ENCODE measurements at regions not wholly inside any gene's neighbourhood (a gene's known extent, or its start where the extent isn't known, plus 50 kb on each side); places are given as distances from the start of the nearest gene placed in this dataset.

GRCh38 chr12:93166541-93167307 lies 211.0 kb upstream of the NUDT4 start:
- peaks cover 8% of the 10 kb centered on the region for H3K4me1 ChIP-seq (ENCODE audit: control insufficient read depth, insufficient read depth, low read length)
- H3K27me3 ChIP-seq (replicated peaks; ENCODE audit: control insufficient read depth, insufficient read depth, low read length), result no peaks in the 10 kb centered on the region
- H3K9me3 ChIP-seq (ENCODE audit: control insufficient read depth, low read length), result no peaks in the 10 kb centered on the region
- H3K4me3 ChIP-seq (ENCODE audit: low read length), result no peak overlapping the region
- no peak for DNase-seq (ENCODE audit: low read depth)
- H3K36me3 ChIP-seq (ENCODE audit: control insufficient read depth, insufficient read depth, low read length, severe bottlenecking), result no peaks in the 10 kb centered on the region
- no peak overlapping the region for H3K9ac ChIP-seq (ENCODE audit: low read length)

- no peaks in the 10 kb centered on the region for H3K9me3 ChIP-seq (ENCODE audit: control insufficient read depth, low read length)
- peak overlapping the region; percentile 74 for H3K9ac ChIP-seq (ENCODE audit: low read length)
- no peak overlapping the region for H3K4me3 ChIP-seq (ENCODE audit: low read length)
- no peaks in the 10 kb centered on the region for H3K36me3 ChIP-seq (ENCODE audit: control insufficient read depth, insufficient read depth, low read length, severe bottlenecking)
- DNase-seq (ENCODE audit: low read depth), result no peak
- H3K4me1 ChIP-seq (ENCODE audit: control insufficient read depth, insufficient read depth, low read length), result peaks cover 8% of the 10 kb centered on the region
- no peaks in the 10 kb centered on the region for H3K27me3 ChIP-seq (replicated peaks; ENCODE audit: control insufficient read depth, insufficient read depth, low read length)
Measured at GRCh38 chr12:93167331-93167730, 210.4 kb upstream of the NUDT4 start.

- H3K27me3 ChIP-seq (replicated peaks; ENCODE audit: control insufficient read depth, insufficient read depth, low read length), result no peaks in the 10 kb centered on the region
- DNase-seq (ENCODE audit: low read depth), result no peak
- peaks cover 13% of the 10 kb centered on the region for H3K4me1 ChIP-seq (ENCODE audit: control insufficient read depth, insufficient read depth, low read length)
- peak overlapping the region; percentile 82 for H3K4me3 ChIP-seq (ENCODE audit: low read length)
- no peaks in the 10 kb centered on the region for H3K9me3 ChIP-seq (ENCODE audit: control insufficient read depth, low read length)
- peak overlapping the region; percentile 74 for H3K9ac ChIP-seq (ENCODE audit: low read length)
- H3K36me3 ChIP-seq (ENCODE audit: control insufficient read depth, insufficient read depth, low read length, severe bottlenecking), result no peaks in the 10 kb centered on the region
Measured at GRCh38 chr12:93167841-93168492, 209.8 kb upstream of the NUDT4 start.

- H3K4me3 ChIP-seq (ENCODE audit: low read length), result no peak overlapping the region
- H3K9ac ChIP-seq (ENCODE audit: low read length), result no peak overlapping the region
- no peaks in the 10 kb centered on the region for H3K27me3 ChIP-seq (replicated peaks; ENCODE audit: control insufficient read depth, insufficient read depth, low read length)
- H3K4me1 ChIP-seq (ENCODE audit: control insufficient read depth, insufficient read depth, low read length), result peaks cover 20% of the 10 kb centered on the region
- H3K36me3 ChIP-seq (ENCODE audit: control insufficient read depth, insufficient read depth, low read length, severe bottlenecking), result no peaks in the 10 kb centered on the region
- H3K9me3 ChIP-seq (ENCODE audit: control insufficient read depth, low read length), result no peaks in the 10 kb centered on the region
- no peak for DNase-seq (ENCODE audit: low read depth)
Measured at GRCh38 chr12:93168751-93169150, 209.0 kb upstream of the NUDT4 start.

GRCh38 chr12:93169536-93169935 lies 208.2 kb upstream of the NUDT4 start:
- no peak overlapping the region for H3K4me3 ChIP-seq (ENCODE audit: low read length)
- H3K27me3 ChIP-seq (replicated peaks; ENCODE audit: control insufficient read depth, insufficient read depth, low read length), result no peaks in the 10 kb centered on the region
- H3K9me3 ChIP-seq (ENCODE audit: control insufficient read depth, low read length), result no peaks in the 10 kb centered on the region
- DNase-seq (ENCODE audit: low read depth), result no peak
- H3K9ac ChIP-seq (ENCODE audit: low read length), result no peak overlapping the region
- H3K36me3 ChIP-seq (ENCODE audit: control insufficient read depth, insufficient read depth, low read length, severe bottlenecking), result no peaks in the 10 kb centered on the region
- H3K4me1 ChIP-seq (ENCODE audit: control insufficient read depth, insufficient read depth, low read length), result peaks cover 24% of the 10 kb centered on the region

GRCh38 chr12:93170928-93171327 lies 206.8 kb upstream of the NUDT4 start:
- H3K9me3 ChIP-seq (ENCODE audit: control insufficient read depth, low read length), result no peaks in the 10 kb centered on the region
- H3K4me3 ChIP-seq (ENCODE audit: low read length), result no peak overlapping the region
- no peaks in the 10 kb centered on the region for H3K36me3 ChIP-seq (ENCODE audit: control insufficient read depth, insufficient read depth, low read length, severe bottlenecking)
- no peak for DNase-seq (ENCODE audit: low read depth)
- no peaks in the 10 kb centered on the region for H3K27me3 ChIP-seq (replicated peaks; ENCODE audit: control insufficient read depth, insufficient read depth, low read length)
- H3K4me1 ChIP-seq (ENCODE audit: control insufficient read depth, insufficient read depth, low read length), result peaks cover 34% of the 10 kb centered on the region
- H3K9ac ChIP-seq (ENCODE audit: low read length), result no peak overlapping the region

- Histone ChIP-seq H3K27me3 (replicated peaks; ENCODE audit: control insufficient read depth, insufficient read depth, low read length) (no peaks in the 10 kb centered on the region), H3K4me1 (ENCODE audit: control insufficient read depth, insufficient read depth, low read length) (peaks cover 45% of the 10 kb centered on the region), H3K36me3 (ENCODE audit: control insufficient read depth, insufficient read depth, low read length, severe bottlenecking) (no peaks in the 10 kb centered on the region), H3K9ac (ENCODE audit: low read length) (no peak overlapping the region), H3K4me3 (ENCODE audit: low read length) (peak overlapping the region; percentile 16), H3K9me3 (ENCODE audit: control insufficient read depth, low read length) (no peaks in the 10 kb centered on the region)
- DNase-seq (ENCODE audit: low read depth), result no peak
Measured at GRCh38 chr12:93173178-93173957, 204.4 kb upstream of the NUDT4 start.

- H3K9me3 ChIP-seq (ENCODE audit: control insufficient read depth, low read length), result no peaks in the 10 kb centered on the region
- peaks cover 45% of the 10 kb centered on the region for H3K4me1 ChIP-seq (ENCODE audit: control insufficient read depth, insufficient read depth, low read length)
- no peak overlapping the region for H3K9ac ChIP-seq (ENCODE audit: low read length)
- H3K27me3 ChIP-seq (replicated peaks; ENCODE audit: control insufficient read depth, insufficient read depth, low read length), result no peaks in the 10 kb centered on the region
- peak; percentile 82 for DNase-seq (ENCODE audit: low read depth)
- H3K36me3 ChIP-seq (ENCODE audit: control insufficient read depth, insufficient read depth, low read length, severe bottlenecking), result no peaks in the 10 kb centered on the region
- peak overlapping the region; percentile 16 for H3K4me3 ChIP-seq (ENCODE audit: low read length)
Measured at GRCh38 chr12:93174048-93174447, 203.7 kb upstream of the NUDT4 start.

GRCh38 chr12:93174473-93174872 lies 203.3 kb upstream of the NUDT4 start:
- DNase-seq (ENCODE audit: low read depth), result peak; percentile 26
- no peaks in the 10 kb centered on the region for H3K27me3 ChIP-seq (replicated peaks; ENCODE audit: control insufficient read depth, insufficient read depth, low read length)
- H3K4me3 ChIP-seq (ENCODE audit: low read length), result peak overlapping the region; percentile 16
- H3K4me1 ChIP-seq (ENCODE audit: control insufficient read depth, insufficient read depth, low read length), result peaks cover 45% of the 10 kb centered on the region
- no peaks in the 10 kb centered on the region for H3K36me3 ChIP-seq (ENCODE audit: control insufficient read depth, insufficient read depth, low read length, severe bottlenecking)
- no peaks in the 10 kb centered on the region for H3K9me3 ChIP-seq (ENCODE audit: control insufficient read depth, low read length)
- H3K9ac ChIP-seq (ENCODE audit: low read length), result no peak overlapping the region

GRCh38 chr12:93176165-93176564 lies 201.6 kb upstream of the NUDT4 start:
- Histone ChIP-seq H3K9ac (ENCODE audit: low read length) (peak overlapping the region; percentile 15), H3K9me3 (ENCODE audit: control insufficient read depth, low read length) (no peaks in the 10 kb centered on the region), H3K27me3 (replicated peaks; ENCODE audit: control insufficient read depth, insufficient read depth, low read length) (no peaks in the 10 kb centered on the region), H3K4me1 (ENCODE audit: control insufficient read depth, insufficient read depth, low read length) (peaks cover 45% of the 10 kb centered on the region), H3K36me3 (ENCODE audit: control insufficient read depth, insufficient read depth, low read length, severe bottlenecking) (no peaks in the 10 kb centered on the region), H3K4me3 (ENCODE audit: low read length) (peak overlapping the region; percentile 17)
- peak; percentile 61 for DNase-seq (ENCODE audit: low read depth)

- H3K9me3 ChIP-seq (ENCODE audit: control insufficient read depth, low read length), result no peaks in the 10 kb centered on the region
- no peak overlapping the region for H3K4me3 ChIP-seq (ENCODE audit: low read length)
- H3K4me1 ChIP-seq (ENCODE audit: control insufficient read depth, insufficient read depth, low read length), result peaks cover 45% of the 10 kb centered on the region
- H3K9ac ChIP-seq (ENCODE audit: low read length), result no peak overlapping the region
- peak; percentile 50 for DNase-seq (ENCODE audit: low read depth)
- H3K27me3 ChIP-seq (replicated peaks; ENCODE audit: control insufficient read depth, insufficient read depth, low read length), result no peaks in the 10 kb centered on the region
- H3K36me3 ChIP-seq (ENCODE audit: control insufficient read depth, insufficient read depth, low read length, severe bottlenecking), result no peaks in the 10 kb centered on the region
Measured at GRCh38 chr12:93176610-93177126, 201.1 kb upstream of the NUDT4 start.
